BJ (cell line): ENCODE measurements at regions not wholly inside any gene's neighbourhood (a gene's known extent, or its start where the extent isn't known, plus 50 kb on each side); places are given as distances from the start of the nearest gene placed in this dataset.
"Not testable (repeated sequence)": the region's sequence is repeated elsewhere in the genome, so short reads cannot be mapped to it uniquely, and the experiment has no call there.

ENCODE experiments used
- CTCF ChIA-PET: fragments of 350-600 bp; formaldehyde crosslinking; extraction: SDS; loops from one replicate; lab custom pipeline; 2021; ENCODE audit warnings: antibody characterized with exemption, inconsistent platforms; lab: Yijun Ruan, JAX
- POLR2A ChIA-PET: fragments of 300-600 bp; sonication (Branson Sonifier 250); formaldehyde crosslinking; extraction: SDS; loops from one replicate; lab custom pipeline; 2021; ENCODE audit warnings: antibody characterized with exemption; lab: Charles Lee
- DNase-seq: peaks from one replicate; pipeline ENCODE4 v3.0.0-alpha.2; 2011; ENCODE audit warnings: low read depth
- H3K27me3 ChIP-seq: 2 replicates; pipeline ENCODE4 v1.6.0; 2011; ENCODE audit warnings: low read length; ENCODE audit not compliant: control insufficient read depth, insufficient read depth
- H3K36me3 ChIP-seq: 2 replicates; pipeline ENCODE4 v1.5.1; 2011; ENCODE audit warnings: low read length; ENCODE audit not compliant: control insufficient read depth, insufficient read depth
- H3K4me3 ChIP-seq: 2 replicates; pipeline ENCODE4 v1.5.1; 2011; ENCODE audit warnings: low read depth, mild to moderate bottlenecking, control low read depth, low read length
- CTCF ChIP-seq: IDR thresholded peaks from 2 replicates; pipeline ENCODE4 v1.5.1; 2011; ENCODE audit warnings: low read depth, mild to moderate bottlenecking, control low read depth, inconsistent platforms, low read length, moderate library complexity; ENCODE audit not compliant: insufficient read depth

DNA sequence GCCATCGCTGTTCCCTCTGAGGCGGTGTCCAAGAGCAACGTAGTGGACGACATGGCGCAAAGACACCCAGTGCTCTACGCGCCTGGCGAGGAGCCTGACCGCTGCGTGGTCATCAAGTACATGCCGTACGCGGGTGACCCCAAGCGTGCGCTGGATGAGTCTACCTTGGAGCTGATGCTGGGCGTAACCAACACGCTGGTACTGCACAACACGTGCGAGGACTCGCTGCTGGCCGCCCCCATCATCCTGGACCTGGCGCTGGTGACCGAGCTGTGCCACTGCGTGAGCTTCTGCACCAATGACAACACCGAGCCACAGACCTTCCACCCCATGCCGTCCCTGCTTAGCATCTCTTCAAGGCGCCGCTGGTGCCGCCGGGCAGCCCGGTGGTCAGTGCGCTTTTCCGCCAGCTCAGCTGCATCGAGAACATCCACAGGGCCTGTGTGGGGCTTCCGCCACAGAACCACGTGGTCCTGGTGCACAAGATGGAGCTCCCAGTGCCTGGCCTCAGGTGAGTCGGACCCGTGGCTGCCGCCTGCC, 129.0 kb downstream of the ANAPC4 start:
- H3K4me3 ChIP-seq = no peak overlapping the region
- ChIA-PET POLR2A (no interaction called here), CTCF (interaction anchor here (0.5 kb wide), 1 partner anchor 46 kb away, joined by 3 read pairs; no protein-coding TSS in a partner anchor)
- H3K27me3 ChIP-seq = no peaks in the 10 kb centered on the region
- no peak for TF ChIP-seq CTCF
- H3K36me3 ChIP-seq = no peaks in the 10 kb centered on the region
- no peak for DNase-seq

DNA sequence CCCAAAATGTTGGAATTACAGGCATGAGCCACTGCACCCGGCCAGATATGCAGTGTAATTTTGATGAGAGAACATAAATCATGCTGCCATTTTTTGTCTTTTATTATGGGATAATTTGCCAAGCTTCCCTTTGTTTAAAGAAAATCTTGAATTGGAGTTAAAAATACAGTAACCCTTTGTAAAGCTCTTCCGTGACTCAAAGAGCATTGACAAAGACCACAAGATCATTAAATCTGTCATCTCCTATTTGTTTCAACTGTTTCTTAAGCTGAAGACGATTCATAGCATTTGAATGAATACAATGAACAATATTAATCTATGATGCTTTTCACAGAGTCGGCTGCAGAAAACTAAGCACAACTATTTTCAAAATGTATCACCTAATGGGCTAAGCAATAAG, 132.6 kb downstream of the ANAPC4 start:
- no peak for DNase-seq
- Histone ChIP-seq H3K36me3 (no peaks in the 10 kb centered on the region), H3K27me3 (no peaks in the 10 kb centered on the region), H3K4me3 (no peak overlapping the region)
- CTCF ChIA-PET = interaction anchor here (0.9 to 1.2 kb wide), 2 partner anchors 12 to 21 kb away, joined by 3 read pairs; no protein-coding TSS in a partner anchor
- TF ChIP-seq CTCF = no peak
- POLR2A ChIA-PET = no interaction called here

DNA sequence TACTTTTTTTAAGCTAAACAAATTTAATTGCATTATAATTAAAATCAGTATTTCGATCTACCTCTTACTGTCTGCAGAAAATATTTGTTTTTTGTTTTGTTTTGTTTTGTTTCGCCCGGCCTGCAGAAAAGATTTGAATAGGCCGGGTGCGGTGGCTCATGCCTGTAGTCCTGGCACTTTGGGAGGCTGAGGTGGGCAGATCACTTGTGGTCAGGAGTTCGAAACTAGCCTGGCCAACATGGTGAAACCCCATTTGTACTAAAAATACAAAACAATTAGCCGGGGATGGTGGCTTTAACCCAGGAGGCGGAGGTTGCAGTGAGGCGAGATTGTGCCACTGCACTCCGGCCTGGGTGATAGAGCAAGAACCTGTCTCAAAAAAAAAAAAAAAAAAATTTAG, 134.8 kb downstream of the ANAPC4 start:
- H3K27me3 ChIP-seq, POLR2A ChIA-PET, H3K4me3 ChIP-seq, DNase-seq, H3K36me3 ChIP-seq: not testable (repeated sequence)
- CTCF ChIA-PET = interaction anchor here (0.6 kb wide), 1 partner anchor 630 kb away, joined by 3 read pairs; no protein-coding TSS in a partner anchor

- no peaks in the 10 kb centered on the region for H3K36me3 ChIP-seq
- POLR2A ChIA-PET = no interaction called here
- DNase-seq = no peak
- H3K27me3 ChIP-seq = peaks cover 3% of the 10 kb centered on the region
- CTCF ChIA-PET = interaction anchor here (1.1 kb wide), 1 partner anchor 17 kb away, joined by 3 read pairs; no protein-coding TSS in a partner anchor
- no peak overlapping the region for H3K4me3 ChIP-seq
- no peak for TF ChIP-seq CTCF
Observed at GRCh38 chr4:25513814-25514213, 136.8 kb downstream of the ANAPC4 start.

GRCh38 chr4:25523405-25523804, 132.2 kb upstream of the SLC34A2 start:
- CTCF ChIA-PET = no interaction called here
- DNase-seq = no peak
- POLR2A ChIA-PET = no interaction called here
- no peak for TF ChIP-seq CTCF
- no peaks in the 10 kb centered on the region for H3K36me3 ChIP-seq
- no peak overlapping the region for H3K4me3 ChIP-seq
- peaks cover 3% of the 10 kb centered on the region for H3K27me3 ChIP-seq

- no peak for DNase-seq
- Histone ChIP-seq H3K4me3 (no peak overlapping the region), H3K27me3 (peaks cover 3% of the 10 kb centered on the region), H3K36me3 (no peaks in the 10 kb centered on the region)
- POLR2A ChIA-PET = no interaction called here
- TF ChIP-seq CTCF = no peak
- CTCF ChIA-PET = interaction anchor here (0.7 kb wide), 1 partner anchor 84 kb away, joined by 4 read pairs; no protein-coding TSS in a partner anchor
Observed at GRCh38 chr4:25524663-25525062, 131.0 kb upstream of the SLC34A2 start.
